AG09319 (cell line): ENCODE measurements at regions not wholly inside any gene's neighbourhood (a gene's known extent, or its start where the extent isn't known, plus 50 kb on each side); places are given as distances from the start of the nearest gene placed in this dataset.

Experiments used
- DNase-seq: peaks from one replicate; pipeline ENCODE4 v3.0.0-alpha.2; 2010; ENCODE audit warnings: low read depth; ENCODE audit errors: extremely low read depth
- CTCF ChIP-seq: IDR thresholded peaks from 2 replicates; pipeline ENCODE4 v1.5.1; 2011; ENCODE audit warnings: low read depth, mild to moderate bottlenecking, inconsistent platforms, low read length, moderate library complexity

GRCh38 chr6:21823371-21823770, 229.8 kb downstream of the SOX4 start:
- no peak for DNase-seq
- no peak for TF ChIP-seq CTCF

DNA sequence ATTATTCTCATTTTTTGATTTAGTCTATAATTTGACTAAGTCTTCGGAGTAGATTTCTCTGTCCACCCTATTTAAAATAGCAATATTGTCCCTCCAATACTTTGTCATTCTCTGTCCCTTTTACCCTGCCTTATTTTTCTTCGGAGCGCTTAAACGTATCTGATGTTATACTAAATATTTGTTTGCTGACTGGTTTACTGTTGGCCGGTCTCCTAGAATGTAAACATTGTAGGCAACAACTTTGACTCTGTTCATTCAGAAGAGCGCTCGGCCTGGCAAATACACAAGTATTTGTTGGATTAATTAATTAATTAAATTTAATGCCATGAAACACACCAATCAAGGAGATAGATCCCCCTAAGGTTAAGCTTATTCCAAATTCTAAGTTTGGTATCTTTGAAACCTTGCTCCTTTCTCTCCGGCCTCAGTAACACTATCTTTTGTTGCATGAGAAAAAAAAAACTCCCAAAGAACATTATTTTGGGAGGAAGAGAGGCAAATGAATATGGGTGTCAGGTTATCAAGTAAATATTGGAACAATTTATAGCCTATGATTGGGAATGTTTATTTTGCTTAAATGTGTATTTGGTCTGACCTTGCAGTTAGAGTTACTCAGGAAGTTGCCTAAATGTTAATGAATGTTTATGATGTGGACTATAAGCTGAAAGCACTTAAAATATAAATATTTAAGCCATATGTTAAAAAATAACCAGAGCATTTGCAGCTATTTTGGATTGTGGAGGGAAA, 231.1 kb downstream of the SOX4 start:
- no peak for TF ChIP-seq CTCF
- no peak for DNase-seq

GRCh38 chr6:21826023-21826422, 232.5 kb downstream of the SOX4 start:
- no peak for TF ChIP-seq CTCF
- DNase-seq = no peak

GRCh38 chr6:21826904-21827303, 233.4 kb downstream of the SOX4 start:
- TF ChIP-seq CTCF = no peak
- no peak for DNase-seq

DNA sequence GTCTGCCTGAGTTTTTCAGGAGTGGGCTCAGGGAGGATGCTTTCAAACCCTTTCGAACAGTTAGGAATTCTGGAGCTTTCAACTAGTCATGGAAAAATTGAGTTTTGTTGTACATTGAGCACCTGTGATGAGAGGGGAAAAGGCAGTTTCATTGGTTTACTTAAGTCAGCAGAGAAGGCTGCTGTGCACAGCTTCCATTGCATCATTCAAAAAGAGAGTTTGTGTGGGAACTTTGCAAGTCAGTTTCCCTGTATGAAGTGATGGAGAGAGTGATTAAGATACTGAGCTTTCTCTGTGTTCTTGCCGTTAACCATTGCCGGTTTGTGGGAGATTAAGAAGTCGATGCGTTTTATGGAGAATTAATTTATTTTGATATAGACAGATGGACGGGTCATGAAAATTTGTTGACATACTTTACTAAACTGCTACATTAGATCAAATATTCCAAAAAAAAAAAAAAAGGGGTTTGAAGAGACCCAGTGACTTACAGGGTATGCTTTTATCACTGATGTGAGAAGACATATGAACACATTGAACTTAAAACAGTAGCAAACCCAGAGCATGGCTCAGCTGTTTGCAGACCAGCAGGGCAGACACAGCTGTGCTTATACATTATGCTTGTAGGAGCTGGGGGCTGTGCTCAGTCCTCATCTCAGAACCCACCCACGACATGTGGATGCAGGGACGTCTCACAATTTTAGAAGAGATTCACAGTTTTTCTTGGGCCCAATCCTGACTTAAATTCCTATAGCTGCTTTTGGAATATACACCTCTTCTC, 234.1 kb downstream of the SOX4 start:
- no peak for TF ChIP-seq CTCF
- DNase-seq = no peak

DNA sequence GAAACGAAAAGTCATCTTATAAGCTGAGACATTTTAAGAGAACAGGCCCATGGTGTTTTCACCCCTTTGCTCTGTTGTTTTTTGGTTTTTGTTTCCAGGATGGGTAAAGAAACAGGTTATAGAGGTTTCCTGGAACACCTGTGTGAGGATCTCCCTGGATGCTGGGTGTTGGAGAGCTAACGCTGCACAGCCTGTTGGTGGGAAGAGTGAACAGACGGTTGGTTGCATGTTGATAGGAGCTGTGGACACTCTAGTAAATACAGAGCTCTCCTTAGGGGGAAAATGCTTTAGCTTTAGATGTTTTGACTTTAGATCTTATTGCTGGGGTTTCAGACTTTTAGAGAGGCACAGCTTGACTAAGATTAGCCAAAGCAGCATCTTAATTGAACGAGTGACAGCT, 235.2 kb downstream of the SOX4 start:
- DNase-seq = no peak
- no peak for TF ChIP-seq CTCF

DNA sequence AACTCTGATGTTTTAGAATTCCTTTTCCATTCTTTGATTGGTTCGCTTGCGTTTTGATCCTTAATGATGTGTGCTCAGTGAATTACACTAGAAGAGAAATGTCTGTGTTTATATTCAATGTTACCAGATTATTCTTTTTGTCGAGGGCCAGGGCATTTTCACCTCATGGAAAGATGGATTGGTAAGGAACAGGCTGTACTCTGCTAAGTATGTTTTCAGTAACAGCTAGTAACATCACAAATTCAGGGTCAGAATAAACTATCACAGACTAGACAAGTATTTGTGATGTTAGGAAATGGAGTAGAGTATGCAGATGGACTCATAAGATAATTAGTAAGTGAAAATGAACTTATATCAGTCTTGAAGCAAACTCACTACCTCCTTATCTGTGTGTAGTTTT, 235.6 kb downstream of the SOX4 start:
- no peak for TF ChIP-seq CTCF
- no peak for DNase-seq
